ENCODE measurements at regions not wholly inside any gene's neighbourhood (a gene's known extent, or its start where the extent isn't known, plus 50 kb on each side); places are given as distances from the start of the nearest gene placed in this dataset.

GRCh38 chr9:79962150-79962549 is 390.4 kb downstream of the TLE4 start:
- no peak for DNase-seq

- DNase-seq = no peak
Observed at GRCh38 chr9:79955300-79955699, 383.5 kb downstream of the TLE4 start.

GRCh38 chr9:79953908-79954307 is 382.1 kb downstream of the TLE4 start:
- DNase-seq = no peak

DNA sequence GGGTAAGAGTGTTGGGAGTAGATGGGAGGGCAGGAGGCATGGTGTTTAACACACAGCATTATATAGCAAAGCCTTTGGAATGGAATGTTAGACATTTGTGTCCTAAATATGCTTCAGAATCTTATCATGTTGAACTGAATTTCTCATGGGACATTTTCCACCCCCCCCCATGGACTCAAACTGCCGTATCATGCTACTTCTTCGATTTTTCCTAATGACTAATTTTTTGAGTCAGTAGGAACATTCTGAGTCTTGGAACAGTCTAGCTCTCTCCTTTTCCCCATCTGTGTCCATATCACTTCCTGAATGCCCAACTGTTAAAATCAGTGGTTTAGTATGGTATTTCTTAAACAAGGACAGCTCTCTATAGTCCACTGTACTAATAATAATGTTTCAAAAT is 380.6 kb downstream of the TLE4 start:
- DNase-seq = no peak

GRCh38 chr9:79946712-79947111 is 374.9 kb downstream of the TLE4 start:
- DNase-seq = no peak

GRCh38 chr9:79945495-79945894 is 373.7 kb downstream of the TLE4 start:
- no peak for DNase-seq

DNA sequence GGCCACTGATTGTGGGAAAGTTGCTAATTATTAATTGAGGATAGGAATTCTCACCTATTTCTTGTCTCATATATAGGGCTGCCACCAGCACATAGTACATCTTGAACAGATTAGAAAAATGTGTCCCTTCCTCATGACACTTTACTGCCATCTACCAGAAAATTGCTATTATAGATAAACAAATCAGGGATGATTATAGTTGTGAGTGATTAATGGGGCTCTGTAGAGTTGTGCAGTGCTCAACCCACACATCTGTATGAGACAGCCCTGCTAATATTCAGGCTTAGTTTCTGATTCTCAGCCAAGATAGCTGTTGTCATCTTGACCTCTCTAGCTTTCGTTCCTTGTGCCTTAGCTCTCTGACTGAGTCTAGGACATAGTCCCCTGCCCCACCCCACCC is 373.3 kb downstream of the TLE4 start:
- DNase-seq = no peak

DNA sequence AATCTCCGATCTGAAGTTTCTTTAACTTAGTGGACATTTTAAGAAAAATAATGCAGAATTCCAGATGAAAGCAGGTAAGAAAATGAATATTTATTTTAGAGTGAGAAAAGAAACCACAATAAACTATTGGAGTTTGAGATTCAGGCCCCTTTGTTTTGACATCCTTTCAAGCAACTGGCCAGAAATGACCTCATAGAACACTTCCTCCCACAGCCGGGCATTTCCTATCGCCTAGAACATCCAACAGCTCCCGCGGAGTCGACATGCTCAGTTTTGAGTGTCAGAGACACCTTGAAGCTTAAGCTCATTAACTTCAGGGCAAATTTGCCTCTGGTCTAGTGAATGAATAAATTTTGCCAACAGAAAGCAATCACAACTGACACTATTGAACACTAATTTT is 369.2 kb downstream of the TLE4 start:
- no peak for DNase-seq

GRCh38 chr9:79939819-79940218 is 368.1 kb downstream of the TLE4 start:
- DNase-seq = no peak

DNA sequence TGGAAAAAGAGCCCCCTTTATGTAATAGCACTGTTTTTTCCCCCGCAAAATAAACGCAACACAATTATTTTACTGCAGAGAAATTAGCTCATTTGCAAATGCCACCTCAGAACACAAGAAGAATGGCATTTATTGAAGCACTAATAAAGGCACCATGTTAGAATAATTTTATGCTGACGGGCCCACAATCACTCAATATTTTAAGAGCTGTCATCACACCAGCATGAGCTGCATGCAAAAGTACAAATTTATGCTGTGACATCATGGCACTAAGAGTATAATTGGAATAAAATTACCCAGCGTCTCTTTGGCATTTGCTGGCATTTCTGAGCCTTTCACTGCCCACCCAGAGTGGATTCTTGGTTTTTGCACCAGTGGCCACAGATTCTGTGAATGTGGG is 364.6 kb downstream of the TLE4 start:
- no peak for DNase-seq

DNA sequence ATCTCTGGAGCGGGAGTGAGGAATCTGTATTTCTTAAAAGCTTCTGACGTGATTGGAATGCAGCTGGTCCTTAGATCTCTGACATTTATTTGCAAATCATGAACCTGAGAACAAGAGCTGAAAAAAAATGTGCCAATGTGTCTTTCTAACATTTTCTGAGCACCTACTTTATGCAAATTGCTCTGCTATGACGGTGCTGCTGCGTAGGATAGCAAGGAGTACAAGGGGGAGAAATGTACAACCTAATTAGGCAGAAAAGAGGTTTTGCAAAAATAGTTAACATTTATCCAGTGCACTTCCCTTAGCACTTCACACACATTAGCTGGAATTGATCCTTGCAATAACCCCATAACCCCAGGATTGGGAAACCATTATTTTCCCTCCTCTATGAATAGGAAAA is 357.5 kb downstream of the TLE4 start:
- DNase-seq = no peak

DNA sequence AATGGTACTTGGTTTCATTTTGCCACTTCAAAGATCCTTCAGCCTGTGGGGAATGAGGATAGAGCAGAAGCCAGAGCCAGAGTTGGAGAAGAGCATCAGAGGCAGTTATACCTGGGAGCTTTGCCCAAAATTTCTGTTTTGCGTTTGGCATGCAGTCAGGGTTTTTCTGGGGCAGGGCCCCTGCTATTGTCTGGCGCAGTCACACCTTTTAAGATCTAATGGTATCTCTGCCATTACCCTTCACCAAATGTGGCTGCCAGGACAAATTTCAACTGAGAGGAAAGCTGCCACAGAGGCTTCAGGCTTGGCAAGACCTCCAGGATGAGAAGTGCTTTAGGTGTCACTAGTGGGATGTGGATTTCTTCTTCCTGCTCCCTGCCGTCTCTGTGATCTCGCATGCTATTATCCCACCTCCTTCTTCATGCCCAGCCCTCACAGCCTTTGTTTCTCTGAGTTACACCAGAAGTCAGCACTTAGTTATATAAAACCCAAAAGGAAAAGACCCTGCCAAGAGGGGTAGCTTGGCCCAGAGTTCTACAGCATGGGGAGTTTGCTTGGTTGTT is 357.0 kb downstream of the TLE4 start:
- DNase-seq = no peak

- DNase-seq = no peak
Observed at GRCh38 chr9:79925326-79925725, 353.6 kb downstream of the TLE4 start.

DNA sequence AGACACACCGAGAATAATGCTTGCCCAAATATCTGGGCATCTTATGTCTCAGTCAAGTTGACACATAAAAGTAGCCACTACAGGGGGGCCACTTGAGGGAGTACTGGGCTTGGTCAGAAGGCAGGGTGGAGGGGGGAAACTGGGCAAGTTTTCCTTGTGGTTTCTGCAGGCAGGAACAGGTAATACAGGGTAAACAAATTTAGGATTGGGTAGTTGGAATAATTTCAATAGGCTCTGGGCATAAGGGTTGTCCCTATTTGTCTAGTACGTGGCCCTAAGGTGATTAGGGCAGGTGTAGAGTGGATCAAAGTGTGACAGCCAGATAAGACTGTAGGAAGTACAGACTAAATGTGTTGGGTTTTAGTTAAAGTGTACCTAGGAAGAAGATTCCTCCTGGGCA is 353.1 kb downstream of the TLE4 start:
- no peak for DNase-seq

GRCh38 chr9:79917421-79917820 is 345.7 kb downstream of the TLE4 start:
- no peak for DNase-seq

DNA sequence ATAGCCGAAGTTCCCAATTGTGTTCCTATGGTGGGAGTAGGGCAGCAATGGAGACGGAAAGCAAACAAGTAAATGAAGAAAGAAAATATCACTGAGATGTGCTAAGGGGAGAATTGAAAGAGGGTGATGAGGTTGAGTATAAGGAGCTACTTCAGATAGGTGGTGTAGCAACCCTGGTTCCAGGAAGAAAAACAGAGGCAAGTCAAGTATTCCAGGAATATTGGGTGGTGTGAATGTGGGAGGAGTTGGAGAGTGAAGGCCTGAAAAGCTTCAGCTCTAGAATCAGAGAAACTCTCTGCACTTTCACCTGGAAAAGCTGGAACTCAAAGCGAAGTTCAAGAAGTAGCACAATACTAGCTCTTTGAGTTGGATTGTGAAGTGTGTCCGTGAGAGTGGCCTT is 342.1 kb downstream of the TLE4 start:
- no peak for DNase-seq

DNA sequence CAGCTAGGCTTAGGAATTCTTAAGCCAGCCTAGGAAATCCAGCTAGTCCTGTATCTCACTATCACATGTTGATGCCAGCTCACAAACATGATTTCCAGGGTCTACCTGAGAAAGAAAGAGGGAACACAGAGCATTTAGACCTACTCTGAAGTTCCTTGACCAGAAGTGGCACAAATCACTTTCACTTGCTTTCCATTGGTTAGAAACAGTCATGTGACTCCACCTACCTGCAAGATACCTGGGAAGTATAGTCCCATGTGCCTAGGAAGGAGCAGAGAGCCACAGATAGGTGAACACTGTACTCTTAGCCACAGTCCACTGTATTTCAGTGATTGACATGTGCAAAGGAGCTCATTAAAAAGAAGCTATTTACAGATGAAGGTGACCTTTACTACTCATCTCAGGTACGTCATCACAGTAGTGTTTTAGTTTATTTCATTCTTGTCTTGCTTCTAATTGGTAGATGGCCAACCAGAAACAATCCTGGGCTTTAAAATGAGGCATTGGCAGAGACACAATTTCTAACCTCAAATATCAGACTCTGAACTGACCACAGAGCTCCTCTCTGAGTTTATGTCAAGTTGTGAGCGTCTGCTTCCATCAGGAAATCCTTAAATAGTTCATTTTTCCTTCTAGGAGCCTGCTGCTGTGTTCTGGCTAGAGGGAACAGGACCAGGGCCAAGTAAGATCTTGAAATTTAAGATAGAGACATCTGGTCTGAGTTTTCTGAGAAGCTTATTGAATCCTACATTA is 340.7 kb downstream of the TLE4 start:
- no peak for DNase-seq

- no peak for DNase-seq
Observed at GRCh38 chr9:79911724-79912123, 340.0 kb downstream of the TLE4 start.

GRCh38 chr9:79902825-79903600 is 331.2 kb downstream of the TLE4 start:
- no peak for DNase-seq

- DNase-seq = no peak
Observed at GRCh38 chr9:79900754-79901153, 329.0 kb downstream of the TLE4 start.

DNA sequence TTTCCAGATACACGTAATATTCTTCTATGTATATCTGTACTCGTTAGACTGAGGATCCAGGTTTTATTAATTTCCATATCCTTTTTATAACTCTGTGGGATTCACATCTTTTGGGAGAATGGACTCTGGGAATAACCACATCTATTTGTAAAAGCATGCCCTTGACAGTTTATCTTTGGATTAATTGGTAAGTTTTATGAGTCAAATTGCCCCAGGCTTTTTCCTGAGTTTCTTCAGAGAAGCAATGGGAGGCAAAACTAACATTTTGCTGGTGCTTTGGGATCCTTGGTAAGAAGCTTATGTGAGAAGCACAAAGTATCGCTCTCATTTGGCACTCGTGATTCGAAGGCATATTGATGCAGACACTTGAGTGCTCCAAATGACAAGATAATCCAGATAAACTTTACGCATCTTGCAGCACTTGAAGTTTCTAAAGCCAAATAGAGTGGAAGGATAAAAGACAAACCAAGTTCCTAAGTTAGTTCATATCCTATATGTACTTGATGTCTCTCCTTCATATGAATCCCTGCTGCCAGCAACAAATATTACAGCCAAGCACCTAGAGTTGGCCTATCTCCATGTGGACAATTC is 324.7 kb downstream of the TLE4 start:
- no peak for DNase-seq

DNA sequence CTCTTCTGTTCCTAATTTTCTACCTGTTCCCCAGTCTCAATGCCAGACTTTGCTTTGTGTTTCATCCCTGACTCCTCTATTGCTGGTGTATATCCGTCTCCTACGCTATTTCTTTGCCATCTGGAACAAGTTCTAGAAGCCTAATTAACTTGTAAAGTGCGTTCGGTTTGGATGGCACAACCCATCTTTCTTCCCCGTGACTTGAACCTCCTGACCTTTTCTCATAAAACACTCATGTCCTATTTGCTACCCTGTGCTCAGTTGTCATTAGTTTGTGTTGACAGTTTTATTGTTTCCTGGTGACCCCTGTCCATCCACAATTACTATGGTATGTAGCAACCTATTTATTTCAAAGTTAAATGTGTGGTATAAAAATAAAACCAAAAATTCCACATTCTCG is 323.5 kb downstream of the TLE4 start:
- no peak for DNase-seq

DNA sequence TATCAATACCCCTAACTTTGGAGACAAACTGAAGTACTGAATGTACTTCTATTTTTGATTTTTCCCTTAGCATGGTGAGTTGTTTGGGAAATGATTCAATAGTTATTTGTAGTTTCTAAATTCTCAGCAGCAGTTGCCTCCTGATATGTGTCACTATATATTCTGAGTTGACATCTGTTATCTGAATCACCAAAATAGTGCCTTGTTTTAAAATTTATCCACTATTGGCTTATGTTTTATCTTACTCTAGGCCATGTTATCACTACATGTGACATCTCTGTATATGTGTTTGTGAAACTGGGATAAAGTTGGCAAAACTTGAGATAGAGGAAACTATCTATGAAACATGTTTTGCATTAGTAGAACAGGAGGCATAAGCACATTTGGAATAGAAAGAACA is 317.6 kb downstream of the TLE4 start:
- DNase-seq = no peak

Data from NCI-H748 treated with DMSO at 0.1 percent for 48 hours (cell line).